GM10266 (cell line): ENCODE measurements at regions not wholly inside any gene's neighbourhood (a gene's known extent, or its start where the extent isn't known, plus 50 kb on each side); places are given as distances from the start of the nearest gene placed in this dataset.

Experiments used
- DNase-seq: peaks from one replicate; pipeline ENCODE4 v3.0.0; 2012; ENCODE audit errors: extremely low spot score
- CTCF ChIP-seq: IDR thresholded peaks from 2 replicates; pipeline ENCODE4 v1.5.1; 2012; ENCODE audit warnings: mild to moderate bottlenecking, low read depth; ENCODE audit not compliant: control insufficient read depth, insufficient read depth; ENCODE audit errors: missing control alignments

- TF ChIP-seq CTCF, result no peak
- DNase-seq, result no peak
Measured at GRCh38 chr10:10785627-10786026, 232.0 kb upstream of the CELF2 start.

GRCh38 chr10:10786109-10787090 lies 231.3 kb upstream of the CELF2 start:
- no peak for DNase-seq
- TF ChIP-seq CTCF, result no peak

GRCh38 chr10:10787586-10787985 lies 230.1 kb upstream of the CELF2 start:
- DNase-seq, result no peak
- no peak for TF ChIP-seq CTCF

GRCh38 chr10:10788761-10789160 lies 228.9 kb upstream of the CELF2 start:
- no peak for DNase-seq
- no peak for TF ChIP-seq CTCF

GRCh38 chr10:10791869-10792268 lies 225.8 kb upstream of the CELF2 start:
- TF ChIP-seq CTCF, result no peak
- DNase-seq, result no peak

GRCh38 chr10:10792681-10793080 lies 225.0 kb upstream of the CELF2 start:
- no peak for TF ChIP-seq CTCF
- DNase-seq, result no peak

- no peak for TF ChIP-seq CTCF
- no peak for DNase-seq
Measured at GRCh38 chr10:10794046-10794445, 223.6 kb upstream of the CELF2 start.
